ENCODE measurements at regions not wholly inside any gene's neighbourhood (a gene's known extent, or its start where the extent isn't known, plus 50 kb on each side); places are given as distances from the start of the nearest gene placed in this dataset.

DNA sequence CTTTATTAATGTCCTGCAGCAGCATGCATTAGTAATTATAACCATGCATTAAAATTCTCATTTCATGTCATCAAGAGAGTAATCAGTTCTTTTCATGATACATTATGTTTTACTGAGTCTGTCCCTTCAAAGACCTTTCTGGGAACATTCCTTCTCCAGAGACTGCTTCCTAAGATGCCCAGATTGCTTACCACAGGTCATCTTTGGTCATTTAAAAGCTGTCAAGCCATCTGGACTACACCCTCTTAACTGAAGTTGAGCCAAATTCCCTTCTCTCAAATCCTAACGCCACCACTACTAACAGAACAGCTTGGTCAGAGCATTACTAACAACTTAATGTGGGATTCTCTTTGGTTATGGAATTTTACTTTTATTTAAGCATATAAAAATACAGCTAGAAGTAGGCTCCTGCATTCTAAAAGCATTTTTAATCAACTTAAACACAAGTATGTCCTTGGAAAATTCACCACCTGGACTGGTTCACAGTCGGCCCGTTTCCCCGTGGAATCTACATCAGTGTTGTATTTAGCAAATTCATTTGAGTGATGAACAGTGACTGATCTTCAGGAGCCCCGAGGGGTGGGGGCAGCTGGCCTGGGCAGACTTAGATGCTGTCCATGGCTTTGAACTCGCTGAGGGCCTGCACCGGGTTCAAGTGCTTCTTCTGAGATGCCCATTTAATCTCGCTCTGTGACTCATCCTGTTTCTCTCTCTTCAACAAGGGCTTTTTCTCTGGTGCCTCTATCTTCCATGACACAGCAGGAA lies 92.8 kb upstream of the CCDC112 start:
- TF ChIP-seq DPF2 (IDR thresholded peaks at IDR 0.05) (no peak), TCF12 (IDR thresholded peaks at IDR 0.05; ENCODE audit: low read depth, low read length) (no peak), EZH2 (IDR thresholded peaks at IDR 0.05; ENCODE audit: borderline replicate concordance, control insufficient read depth, low read depth, low read length) (no peak), TAF1 (IDR thresholded peaks at IDR 0.05; ENCODE audit: borderline replicate concordance, low read depth, low read length) (no peak), MXI1 (IDR thresholded peaks at IDR 0.05; ENCODE audit: low read depth, low read length) (no peak), YY1 (IDR thresholded peaks at IDR 0.05; ENCODE audit: low read depth, low read length) (no peak), MYB (IDR thresholded peaks at IDR 0.05; ENCODE audit: borderline replicate concordance, low read depth, low read length) (no peak)
- TF ChIP-seq, protein P1, sequence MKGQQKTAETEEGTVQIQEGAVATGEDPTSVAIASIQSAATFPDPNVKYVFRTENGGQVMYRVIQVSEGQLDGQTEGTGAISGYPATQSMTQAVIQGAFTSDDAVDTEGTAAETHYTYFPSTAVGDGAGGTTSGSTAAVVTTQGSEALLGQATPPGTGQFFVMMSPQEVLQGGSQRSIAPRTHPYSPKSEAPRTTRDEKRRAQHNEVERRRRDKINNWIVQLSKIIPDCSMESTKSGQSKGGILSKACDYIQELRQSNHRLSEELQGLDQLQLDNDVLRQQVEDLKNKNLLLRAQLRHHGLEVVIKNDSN (IDR thresholded peaks at IDR 0.05; ENCODE audit: borderline replicate concordance, extremely low read length, insufficient read depth, low read depth, low read length), result no peak
- TF ChIP-seq, protein P2, sequence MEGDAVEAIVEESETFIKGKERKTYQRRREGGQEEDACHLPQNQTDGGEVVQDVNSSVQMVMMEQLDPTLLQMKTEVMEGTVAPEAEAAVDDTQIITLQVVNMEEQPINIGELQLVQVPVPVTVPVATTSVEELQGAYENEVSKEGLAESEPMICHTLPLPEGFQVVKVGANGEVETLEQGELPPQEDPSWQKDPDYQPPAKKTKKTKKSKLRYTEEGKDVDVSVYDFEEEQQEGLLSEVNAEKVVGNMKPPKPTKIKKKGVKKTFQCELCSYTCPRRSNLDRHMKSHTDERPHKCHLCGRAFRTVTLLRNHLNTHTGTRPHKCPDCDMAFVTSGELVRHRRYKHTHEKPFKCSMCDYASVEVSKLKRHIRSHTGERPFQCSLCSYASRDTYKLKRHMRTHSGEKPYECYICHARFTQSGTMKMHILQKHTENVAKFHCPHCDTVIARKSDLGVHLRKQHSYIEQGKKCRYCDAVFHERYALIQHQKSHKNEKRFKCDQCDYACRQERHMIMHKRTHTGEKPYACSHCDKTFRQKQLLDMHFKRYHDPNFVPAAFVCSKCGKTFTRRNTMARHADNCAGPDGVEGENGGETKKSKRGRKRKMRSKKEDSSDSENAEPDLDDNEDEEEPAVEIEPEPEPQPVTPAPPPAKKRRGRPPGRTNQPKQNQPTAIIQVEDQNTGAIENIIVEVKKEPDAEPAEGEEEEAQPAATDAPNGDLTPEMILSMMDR (IDR thresholded peaks at IDR 0.05 in 2 of 3, conservative IDR thresholded peaks at IDR 0.05 in 1 of 3; ENCODE audit: control insufficient read depth in 2 of 3, extremely low read depth in 1 of 3, insufficient read depth in 1 of 3, low read depth in 3 of 3, low read length in 3 of 3), result no peak
- TF ChIP-seq, protein P3, sequence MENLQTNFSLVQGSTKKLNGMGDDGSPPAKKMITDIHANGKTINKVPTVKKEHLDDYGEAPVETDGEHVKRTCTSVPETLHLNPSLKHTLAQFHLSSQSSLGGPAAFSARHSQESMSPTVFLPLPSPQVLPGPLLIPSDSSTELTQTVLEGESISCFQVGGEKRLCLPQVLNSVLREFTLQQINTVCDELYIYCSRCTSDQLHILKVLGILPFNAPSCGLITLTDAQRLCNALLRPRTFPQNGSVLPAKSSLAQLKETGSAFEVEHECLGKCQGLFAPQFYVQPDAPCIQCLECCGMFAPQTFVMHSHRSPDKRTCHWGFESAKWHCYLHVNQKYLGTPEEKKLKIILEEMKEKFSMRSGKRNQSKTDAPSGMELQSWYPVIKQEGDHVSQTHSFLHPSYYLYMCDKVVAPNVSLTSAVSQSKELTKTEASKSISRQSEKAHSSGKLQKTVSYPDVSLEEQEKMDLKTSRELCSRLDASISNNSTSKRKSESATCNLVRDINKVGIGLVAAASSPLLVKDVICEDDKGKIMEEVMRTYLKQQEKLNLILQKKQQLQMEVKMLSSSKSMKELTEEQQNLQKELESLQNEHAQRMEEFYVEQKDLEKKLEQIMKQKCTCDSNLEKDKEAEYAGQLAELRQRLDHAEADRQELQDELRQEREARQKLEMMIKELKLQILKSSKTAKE (IDR thresholded peaks at IDR 0.05; ENCODE audit: low read depth, poor library complexity, severe bottlenecking), result no peak

Data from GM12878 (cell line).